ENCODE measurements at regions not wholly inside any gene's neighbourhood (a gene's known extent, or its start where the extent isn't known, plus 50 kb on each side); places are given as distances from the start of the nearest gene placed in this dataset.
A peak's percentile ranks its signal among the peaks of the same experiment; 100 is the strongest.

DNA sequence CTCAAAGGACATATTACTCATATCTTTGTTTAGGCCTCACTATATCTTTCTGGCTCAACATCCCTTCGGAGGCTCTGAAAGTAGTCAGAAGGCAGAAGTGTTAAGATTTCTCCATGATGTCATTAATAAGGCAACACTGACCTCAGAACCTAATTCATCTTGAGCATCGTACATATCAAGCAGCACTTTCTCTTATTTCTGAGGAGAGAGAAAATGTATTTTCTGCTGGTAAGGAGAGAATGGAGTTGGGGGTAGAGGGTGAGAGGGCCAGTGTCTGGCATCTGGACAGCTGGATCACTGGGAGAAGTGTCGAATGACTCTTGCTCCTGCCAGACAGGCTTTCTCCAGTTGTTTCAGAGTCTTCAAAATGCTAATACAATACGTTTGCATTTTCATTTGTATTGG lies 213.2 kb upstream of the PRICKLE1 start:
- H3K27me3 ChIP-seq (ENCODE audit: insufficient read depth in 3 of 3, low read length in 2 of 3): no peaks in the 10 kb centered on the region
- WGBS, 3 donors: 38 to 50% (median 41%) methylated on average over 4 of the region's 4 CpGs
- ATAC-seq (peak in 2 of 4 donors; percentile 48 to 53), DNase-seq (no peak)
- no peaks in the 10 kb centered on the region for H3K9me3 ChIP-seq
- no peaks in the 10 kb centered on the region for H3K36me3 ChIP-seq (ENCODE audit: insufficient read depth in 1 of 2, low read depth in 1 of 2)
- H3K27ac ChIP-seq: no peak overlapping the region
- no peak for TF ChIP-seq CTCF (IDR thresholded peaks at IDR 0.05)
- intact Hi-C loops (cut with DNase I): no loop called here
- no peaks in the 10 kb centered on the region for H3K4me1 ChIP-seq
- no peak overlapping the region for H3K4me3 ChIP-seq

GRCh38 chr12:42801271-42801670 lies 211.7 kb upstream of the PRICKLE1 start:
- TF ChIP-seq CTCF (IDR thresholded peaks at IDR 0.05): no peak
- 91 to 98% (median 95%) methylated on average over 2 of the region's 2 CpGs for WGBS, 3 donors
- ATAC-seq (no peak), DNase-seq (no peak)
- no peak overlapping the region for H3K4me3 ChIP-seq
- H3K36me3 ChIP-seq (ENCODE audit: insufficient read depth in 1 of 2, low read depth in 1 of 2): no peaks in the 10 kb centered on the region
- no peaks in the 10 kb centered on the region for H3K27me3 ChIP-seq (ENCODE audit: insufficient read depth in 3 of 3, low read length in 2 of 3)
- H3K9me3 ChIP-seq: no peaks in the 10 kb centered on the region
- intact Hi-C loops (cut with DNase I): no loop called here
- H3K27ac ChIP-seq: no peak overlapping the region
- no peaks in the 10 kb centered on the region for H3K4me1 ChIP-seq

- Histone ChIP-seq H3K27ac (no peak overlapping the region), H3K4me1 (no peaks in the 10 kb centered on the region), H3K4me3 (no peak overlapping the region), H3K36me3 (ENCODE audit: insufficient read depth in 1 of 2, low read depth in 1 of 2) (no peaks in the 10 kb centered on the region), H3K27me3 (ENCODE audit: insufficient read depth in 3 of 3, low read length in 2 of 3) (no peaks in the 10 kb centered on the region), H3K9me3 (no peaks in the 10 kb centered on the region)
- ATAC-seq: no peak
- TF ChIP-seq CTCF (IDR thresholded peaks at IDR 0.05): no peak
- no peak for DNase-seq
- intact Hi-C loops (cut with DNase I): no loop called here
- WGBS, 3 donors: 90 to 98% (median 93%) methylated on average over 1 of the region's 1 CpG
Observed at GRCh38 chr12:42799966-42800365, 210.4 kb upstream of the PRICKLE1 start.

DNA sequence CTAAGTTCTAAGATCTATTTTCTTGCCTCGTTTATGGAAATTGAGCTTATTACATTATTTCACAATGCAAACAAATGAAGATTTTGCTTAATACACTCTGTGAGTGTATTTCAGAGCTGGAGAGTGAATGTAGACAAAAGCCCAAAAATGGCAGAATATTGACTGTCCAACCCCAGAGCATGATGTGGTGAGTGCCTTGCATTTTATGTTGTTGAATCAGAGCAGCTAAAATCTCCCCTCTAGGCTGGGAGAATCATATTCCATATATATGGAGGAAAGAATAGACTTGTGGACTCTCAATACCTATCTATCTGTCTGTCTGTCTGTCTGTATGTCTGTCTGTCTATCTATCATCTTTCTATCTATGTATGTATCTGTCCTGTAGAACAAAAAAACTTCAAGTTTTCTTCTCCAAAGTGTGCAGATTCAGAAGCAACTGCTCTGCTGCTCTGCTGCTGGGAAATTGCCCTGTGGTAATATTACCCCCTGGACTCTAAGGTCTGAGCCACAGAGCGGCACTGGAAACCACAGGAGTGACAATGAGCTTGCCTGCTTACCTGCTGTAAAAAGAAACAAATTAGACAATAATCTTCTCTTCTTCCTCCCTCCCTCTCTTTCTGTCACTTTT lies 209.4 kb upstream of the PRICKLE1 start:
- TF ChIP-seq CTCF (IDR thresholded peaks at IDR 0.05): peak; percentile 11
- no peak overlapping the region for H3K27ac ChIP-seq
- H3K36me3 ChIP-seq (ENCODE audit: insufficient read depth in 1 of 2, low read depth in 1 of 2): no peaks in the 10 kb centered on the region
- no peak for DNase-seq
- intact Hi-C loops (cut with DNase I): no loop called here
- no peaks in the 10 kb centered on the region for H3K9me3 ChIP-seq
- H3K27me3 ChIP-seq (ENCODE audit: insufficient read depth in 3 of 3, low read length in 2 of 3): no peaks in the 10 kb centered on the region
- no peak overlapping the region for H3K4me3 ChIP-seq
- ATAC-seq: peak in 3 of 4 donors; percentile 50 to 67 (median 63)
- whole genome bisulfite sequencing, 3 donors: 63 to 73% (median 66%) methylated on average over 2 of the region's 2 CpGs
- H3K4me1 ChIP-seq: no peaks in the 10 kb centered on the region

DNA sequence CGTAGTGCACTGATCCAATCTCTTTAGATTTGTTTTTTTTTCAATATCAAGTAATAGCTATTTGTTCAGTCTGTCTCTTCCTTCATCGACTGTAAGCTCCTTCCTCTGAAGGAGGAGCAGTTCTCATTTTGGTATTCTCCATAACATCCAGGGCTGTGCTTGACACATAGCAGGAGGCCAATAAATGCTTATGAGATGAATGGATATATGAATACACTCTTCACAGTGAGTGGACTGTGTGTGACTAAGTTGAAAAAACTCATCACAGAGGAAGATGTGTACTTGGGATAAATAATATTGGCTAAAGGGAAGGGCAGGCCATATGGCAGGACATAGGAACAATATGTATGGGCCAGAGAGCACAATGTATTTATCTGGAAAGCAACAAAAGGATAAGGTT lies 205.3 kb upstream of the PRICKLE1 start:
- Histone ChIP-seq H3K4me1 (no peaks in the 10 kb centered on the region), H3K9me3 (no peaks in the 10 kb centered on the region), H3K4me3 (no peak overlapping the region), H3K27me3 (ENCODE audit: insufficient read depth in 3 of 3, low read length in 2 of 3) (no peaks in the 10 kb centered on the region), H3K27ac (no peak overlapping the region), H3K36me3 (ENCODE audit: insufficient read depth in 1 of 2, low read depth in 1 of 2) (no peaks in the 10 kb centered on the region)
- TF ChIP-seq CTCF (IDR thresholded peaks at IDR 0.05): no peak
- DNase-seq: no peak
- intact Hi-C loops (cut with DNase I): no loop called here
- ATAC-seq: no peak
- WGBS, 3 donors: 81 to 90% (median 84%) methylated on average over 2 of the region's 2 CpGs
